Aorta (tissue), 5 donors: ENCODE measurements at regions not wholly inside any gene's neighbourhood (a gene's known extent, or its start where the extent isn't known, plus 50 kb on each side); places are given as distances from the start of the nearest gene placed in this dataset.

Experiments
- ATAC-seq: fragments of 200-7000 bp; cut with Tn5 transposase; one replicate; pipeline ENCODE4 v1.9.1; 2022; ENCODE audit warnings: moderate library complexity; ENCODE audit not compliant: low FRiP score
- DNase-seq, 2 donors: peaks; one replicate each; pipeline ENCODE4 v3.0.0-alpha.2; 2020
- H3K27ac ChIP-seq, 2 donors: one replicate each; pipeline ENCODE4 v1.5.1; 2013; ENCODE audit warnings: low read length in 2 of 2, mild to moderate bottlenecking in 2 of 2, moderate library complexity in 2 of 2, control low read depth in 1 of 2, inconsistent platforms in 1 of 2, low read depth in 1 of 2
- H3K27me3 ChIP-seq, 2 donors: one replicate each; pipeline ENCODE4 v1.6.1; 2013; ENCODE audit warnings: control low read depth in 1 of 2, low read length in 1 of 2, mild to moderate bottlenecking in 1 of 2, moderate library complexity in 1 of 2; ENCODE audit not compliant: insufficient read depth in 2 of 2, control insufficient read depth in 1 of 2
- H3K36me3 ChIP-seq, 2 donors: one replicate each; pipeline ENCODE4 v1.6.1; 2013; ENCODE audit warnings: control low read depth in 1 of 2, low read length in 1 of 2, mild to moderate bottlenecking in 1 of 2; ENCODE audit not compliant: insufficient read depth in 2 of 2, control insufficient read depth in 1 of 2
- H3K4me1 ChIP-seq, 2 donors: one replicate each; pipeline ENCODE4 v1.6.1; 2013; ENCODE audit warnings: low read length in 2 of 2, control low read depth in 1 of 2, mild to moderate bottlenecking in 1 of 2, moderate library complexity in 1 of 2; ENCODE audit not compliant: insufficient read depth in 2 of 2, control insufficient read depth in 1 of 2
- H3K4me3 ChIP-seq, 2 donors: one replicate each; pipeline ENCODE4 v1.5.1; 2013; ENCODE audit warnings: low read length in 2 of 2, control low read depth in 1 of 2, mild to moderate bottlenecking in 1 of 2
- H3K9me3 ChIP-seq: one replicate; pipeline ENCODE4 v1.6.1; 2013; ENCODE audit warnings: mild to moderate bottlenecking, low read length; ENCODE audit not compliant: control insufficient read depth
- WGBS, 2 donors: extraction: QIAGEN DNeasy Blood & Tissue Kit; methylation state at CpG; one replicate each; pipeline ENCODE4 v1.1.7; 2013; 5-methylcytosine and 5-hydroxymethylcytosine counted together
- intact Hi-C, 2 donors: fragments of 100-400 bp; cut with DNase I; formaldehyde crosslinking; loops; one replicate each; pipeline versions ENCODE4 v1.14.2 to v1.15.0; 2022
- donor health status: healthy with polysubstance abuse.
- donor health status: Bipolar disorder and iron deficiency.
- donor health status: DM: no; HTN: no; CAD: no.
- donor health status: DM: no; HTN: no; CAD: no.
- donor health status: DM: yes; HTN: yes; CAD: no.

- 40 to 48% methylated on average over 4 of the region's 4 CpGs for WGBS, 2 donors
- no peaks in the 10 kb centered on the region for H3K9me3 ChIP-seq
- H3K4me1 ChIP-seq = no peaks in the 10 kb centered on the region
- no peak for DNase-seq
- intact Hi-C loops = no loop called here
- no peaks in the 10 kb centered on the region for H3K27me3 ChIP-seq
- H3K4me3 ChIP-seq = no peak overlapping the region
- H3K27ac ChIP-seq = no peak overlapping the region
- H3K36me3 ChIP-seq = no peaks in the 10 kb centered on the region
- no peak for ATAC-seq
These were observed 162.0 kb upstream of the C21orf91 start for GRCh38 chr21:17981060-17981740.

- WGBS, 2 donors = 81% methylated on average over 1 of the region's 1 CpG
- no peaks in the 10 kb centered on the region for H3K4me1 ChIP-seq
These were observed 160.6 kb upstream of the C21orf91 start for GRCh38 chr21:17979763-17980162.

GRCh38 chr21:17978895-17979294 is 159.7 kb upstream of the C21orf91 start:
- H3K9me3 ChIP-seq = no peaks in the 10 kb centered on the region
- no peaks in the 10 kb centered on the region for H3K4me1 ChIP-seq
- no peaks in the 10 kb centered on the region for H3K27me3 ChIP-seq
- no peaks in the 10 kb centered on the region for H3K36me3 ChIP-seq
- H3K4me3 ChIP-seq = no peak overlapping the region
- no peak overlapping the region for H3K27ac ChIP-seq
- no peak for DNase-seq
- intact Hi-C loops = no loop called here
- 88 to 90% methylated on average over 3 of the region's 3 CpGs for WGBS, 2 donors
- ATAC-seq = no peak

More at GRCh38 chr21:17979763-17980162, 160.6 kb upstream of the C21orf91 start:
- Histone ChIP-seq H3K9me3 (no peaks in the 10 kb centered on the region), H3K27ac (no peak overlapping the region), H3K36me3 (no peaks in the 10 kb centered on the region), H3K27me3 (no peaks in the 10 kb centered on the region), H3K4me3 (no peak overlapping the region)
- intact Hi-C loops = no loop called here
- DNase-seq = no peak
- ATAC-seq = no peak

- ATAC-seq (no peak), DNase-seq (no peak)
- no peaks in the 10 kb centered on the region for H3K9me3 ChIP-seq
- intact Hi-C loops = no loop called here
- no peaks in the 10 kb centered on the region for H3K36me3 ChIP-seq
- H3K4me3 ChIP-seq = no peak overlapping the region
- H3K27me3 ChIP-seq = no peaks in the 10 kb centered on the region
- H3K4me1 ChIP-seq = no peaks in the 10 kb centered on the region
- no peak overlapping the region for H3K27ac ChIP-seq
These were observed 157.5 kb upstream of the C21orf91 start for GRCh38 chr21:17976691-17977090.

- 89 to 100% methylated on average over 2 of the region's 2 CpGs for WGBS, 2 donors
- no peak for ATAC-seq
- intact Hi-C loops = no loop called here
These were observed 157.0 kb upstream of the C21orf91 start for GRCh38 chr21:17976139-17976538.

GRCh38 chr21:17967319-17967718 is 148.2 kb upstream of the C21orf91 start:
- Histone ChIP-seq H3K36me3 (no peaks in the 10 kb centered on the region), H3K4me1 (no peaks in the 10 kb centered on the region), H3K27ac (no peak overlapping the region), H3K27me3 (no peaks in the 10 kb centered on the region), H3K9me3 (no peaks in the 10 kb centered on the region), H3K4me3 (no peak overlapping the region)
- intact Hi-C loops = no loop called here
- DNase-seq = no peak
- ATAC-seq = no peak

More at GRCh38 chr21:17976139-17976538, 157.0 kb upstream of the C21orf91 start:
- no peak overlapping the region for H3K27ac ChIP-seq
- H3K9me3 ChIP-seq = no peaks in the 10 kb centered on the region
- H3K4me1 ChIP-seq = no peaks in the 10 kb centered on the region
- H3K4me3 ChIP-seq = no peak overlapping the region
- no peaks in the 10 kb centered on the region for H3K27me3 ChIP-seq
- no peak for DNase-seq
- H3K36me3 ChIP-seq = no peaks in the 10 kb centered on the region

GRCh38 chr21:17964716-17965115 is 145.6 kb upstream of the C21orf91 start:
- Histone ChIP-seq H3K4me3 (no peak overlapping the region), H3K9me3 (no peaks in the 10 kb centered on the region), H3K27ac (no peak overlapping the region), H3K36me3 (no peaks in the 10 kb centered on the region), H3K4me1 (no peaks in the 10 kb centered on the region), H3K27me3 (no peaks in the 10 kb centered on the region)
- ATAC-seq (no peak), DNase-seq (no peak)
- intact Hi-C loops = no loop called here

GRCh38 chr21:17964199-17964598 is 145.0 kb upstream of the C21orf91 start:
- no peak for DNase-seq
- Histone ChIP-seq H3K27me3 (no peaks in the 10 kb centered on the region), H3K4me1 (no peaks in the 10 kb centered on the region), H3K4me3 (no peak overlapping the region), H3K27ac (no peak overlapping the region), H3K9me3 (no peaks in the 10 kb centered on the region), H3K36me3 (no peaks in the 10 kb centered on the region)
- no peak for ATAC-seq
- intact Hi-C loops = no loop called here
- 83 to 85% methylated on average over 5 of the region's 5 CpGs for WGBS, 2 donors

- ATAC-seq = no peak
- no peaks in the 10 kb centered on the region for H3K36me3 ChIP-seq
- no peaks in the 10 kb centered on the region for H3K9me3 ChIP-seq
- WGBS, 2 donors = 50 to 51% methylated on average over 2 of the region's 2 CpGs
- no peak overlapping the region for H3K4me3 ChIP-seq
- no peak overlapping the region for H3K27ac ChIP-seq
- no peak for DNase-seq
- peaks cover 0 to 2% of the 10 kb centered on the region in 2 donors for H3K4me1 ChIP-seq
- no peaks in the 10 kb centered on the region for H3K27me3 ChIP-seq
- intact Hi-C loops = no loop called here
These were observed 131.4 kb upstream of the C21orf91 start for GRCh38 chr21:17950591-17950990.
